GM12874 (cell line): ENCODE measurements at regions not wholly inside any gene's neighbourhood (a gene's known extent, or its start where the extent isn't known, plus 50 kb on each side); places are given as distances from the start of the nearest gene placed in this dataset.

ENCODE experiments used
- CTCF ChIP-seq: IDR thresholded peaks from 2 replicates; pipeline ENCODE4 v1.5.1; 2011; ENCODE audit warnings: low read depth, mild to moderate bottlenecking, control low read depth, low read length, moderate library complexity; ENCODE audit not compliant: insufficient read depth

- TF ChIP-seq CTCF, result no peak
Observed at GRCh38 chr11:134866981-134867675, 455.1 kb upstream of the B3GAT1 start.

GRCh38 chr11:134866215-134866614 is 454.2 kb upstream of the B3GAT1 start:
- TF ChIP-seq CTCF, result no peak

- TF ChIP-seq CTCF, result no peak
Observed at GRCh38 chr11:134864968-134865305, 452.9 kb upstream of the B3GAT1 start.

- no peak for TF ChIP-seq CTCF
Observed at GRCh38 chr11:134864233-134864967, 452.4 kb upstream of the B3GAT1 start.

DNA sequence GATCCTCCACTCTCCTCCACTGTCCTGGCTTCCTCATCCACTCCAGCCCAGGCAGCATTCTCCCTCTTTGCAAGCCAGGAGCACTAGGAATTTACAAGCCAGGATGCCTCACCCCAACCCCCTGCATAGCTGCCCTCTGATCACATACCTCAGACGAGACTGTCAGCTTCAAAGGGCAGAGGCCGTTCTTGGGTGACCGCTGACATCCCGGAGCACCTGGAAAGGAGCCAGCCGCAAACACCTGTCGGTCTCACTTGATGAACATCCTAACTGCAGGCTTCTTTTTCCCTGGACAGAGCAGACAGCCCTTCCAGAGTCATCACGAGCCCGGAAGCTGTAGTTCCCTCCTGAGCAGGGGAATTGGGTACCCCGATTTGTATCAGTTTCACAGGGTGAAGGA is 451.3 kb upstream of the B3GAT1 start:
- no peak for TF ChIP-seq CTCF

DNA sequence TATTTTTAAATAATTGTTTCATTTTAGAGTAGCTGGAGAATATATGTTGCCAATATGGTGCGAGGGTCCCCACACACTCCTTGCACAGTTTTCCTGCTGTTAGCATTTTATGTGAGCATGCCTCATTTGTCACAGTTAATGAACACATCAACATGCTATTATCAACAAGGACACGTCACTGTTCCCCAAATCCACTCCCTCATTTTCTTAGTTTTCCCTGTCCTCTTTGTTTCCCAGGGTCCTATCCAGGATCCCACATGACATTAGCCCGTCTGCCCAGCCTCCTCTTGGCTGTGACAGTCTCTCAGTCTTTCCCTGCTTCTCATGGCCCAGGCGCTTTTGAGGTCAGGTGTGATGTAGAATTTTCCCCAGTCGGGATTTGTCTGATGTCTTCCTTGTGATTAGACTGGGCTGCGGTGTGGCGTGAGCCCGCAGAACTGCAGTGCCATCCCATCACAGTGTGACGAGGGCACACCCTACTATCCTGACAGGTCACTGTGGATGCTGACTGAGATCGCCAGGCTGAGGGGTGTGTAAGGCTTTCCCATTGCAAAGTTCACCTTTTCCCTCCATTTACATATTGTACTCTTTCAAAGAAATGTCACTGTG is 450.6 kb upstream of the B3GAT1 start:
- TF ChIP-seq CTCF, result no peak

DNA sequence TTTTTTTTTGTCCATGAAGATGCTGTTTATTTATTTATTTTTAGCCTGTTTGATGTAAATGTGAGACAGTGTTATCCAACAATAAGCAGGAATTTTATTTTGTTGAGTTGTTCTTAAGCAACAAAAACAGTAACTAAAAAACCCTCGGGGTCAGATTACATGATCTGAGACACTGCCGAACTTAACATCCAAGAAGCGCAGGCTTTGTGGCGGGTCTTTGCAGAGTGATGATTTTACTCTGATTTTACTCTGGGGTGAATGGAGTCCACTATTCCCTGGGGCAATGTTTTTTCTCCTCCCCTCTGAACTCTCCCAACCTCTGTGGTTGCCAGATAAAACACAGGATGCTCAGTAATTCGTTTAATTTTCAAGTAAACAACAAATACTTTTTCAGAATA is 450.1 kb upstream of the B3GAT1 start:
- no peak for TF ChIP-seq CTCF
